NCI-H446 treated with DMSO at 0.1 percent for 48 hours (cell line): ENCODE measurements at regions not wholly inside any gene's neighbourhood (a gene's known extent, or its start where the extent isn't known, plus 50 kb on each side); places are given as distances from the start of the nearest gene placed in this dataset.
"Not testable (repeated sequence)": the region's sequence is repeated elsewhere in the genome, so short reads cannot be mapped to it uniquely, and the experiment has no call there.

ENCODE experiments used
- DNase-seq: peaks from one replicate; lab custom pipeline; 2025; lab: John Stamatoyannopoulos, UW

DNA sequence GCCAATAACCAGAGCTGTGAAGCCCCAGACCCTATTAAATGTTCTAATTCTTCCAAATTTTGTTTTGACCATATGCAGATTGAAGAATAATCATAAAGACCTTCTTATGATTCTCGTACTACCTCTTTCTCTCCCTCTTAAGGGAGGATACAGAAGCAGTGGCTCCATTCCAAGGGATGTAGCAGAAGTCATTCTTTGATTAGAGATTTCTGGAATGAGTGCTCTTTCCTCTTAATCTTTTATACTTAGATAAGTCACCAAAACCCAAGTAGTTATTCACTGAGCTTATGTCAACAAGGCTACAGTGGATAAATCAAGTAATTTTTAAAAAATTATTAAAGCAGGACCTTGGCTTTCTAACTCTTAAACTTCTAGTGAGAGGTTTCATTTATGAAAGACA is 266.0 kb upstream of the STXBP5 start:
- DNase-seq, result no peak

DNA sequence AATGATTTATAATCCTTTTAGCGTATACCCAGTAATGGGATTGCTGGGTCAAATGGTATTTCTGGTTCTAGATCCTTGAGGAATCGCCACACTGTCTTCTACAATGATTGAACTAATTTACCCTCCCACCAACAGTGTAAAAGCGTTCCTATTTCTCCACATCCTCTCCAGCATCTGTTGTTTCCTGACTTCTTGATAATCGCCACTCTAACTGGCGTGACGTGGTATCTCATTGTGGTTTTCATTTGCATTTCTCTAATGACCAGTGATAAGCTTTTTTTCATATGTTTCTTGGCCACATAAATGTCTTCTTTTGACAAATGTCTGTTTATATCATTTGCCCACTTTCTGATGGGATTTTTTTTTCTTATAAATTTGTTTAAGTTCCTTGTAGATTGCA is 264.8 kb upstream of the STXBP5 start:
- not testable (repeated sequence) for DNase-seq

DNA sequence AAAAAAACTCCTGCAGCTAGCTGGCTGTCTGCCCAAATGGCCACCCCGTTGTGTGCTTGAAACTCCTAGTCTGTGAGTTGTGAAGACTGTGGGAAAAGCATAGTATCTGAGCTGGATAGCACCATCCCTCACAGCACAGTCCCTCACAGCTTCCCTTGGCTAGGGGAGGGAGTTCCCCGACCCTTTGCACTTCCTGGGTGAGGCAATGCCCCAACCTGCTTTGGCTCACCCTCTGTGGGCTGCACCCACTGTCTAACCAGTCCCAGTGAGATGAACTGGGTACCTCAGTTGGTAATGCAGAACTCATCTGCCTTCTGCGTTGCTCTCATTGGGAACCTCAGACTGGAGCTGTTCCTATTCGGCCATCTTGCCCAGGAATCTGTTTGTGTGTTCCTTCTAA is 260.6 kb upstream of the STXBP5 start:
- DNase-seq, result no peak

DNA sequence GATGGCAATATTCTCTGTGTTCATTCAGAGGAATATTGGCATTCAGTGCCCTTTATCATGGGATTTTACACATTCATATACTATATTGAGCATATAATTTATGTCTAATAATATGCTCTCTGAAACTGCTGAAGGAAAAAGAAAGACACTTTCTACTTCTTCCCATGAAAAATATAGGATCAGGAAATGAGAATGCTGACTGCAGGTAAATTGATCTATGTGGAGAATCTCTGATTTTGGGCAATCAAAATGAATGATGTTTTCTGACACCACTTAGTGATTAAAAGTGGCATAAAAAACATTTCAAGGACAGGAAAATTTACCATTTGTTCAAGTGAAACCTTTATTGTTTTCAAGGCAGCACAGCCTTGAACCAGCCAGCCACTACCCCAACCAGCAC is 260.1 kb upstream of the STXBP5 start:
- no peak for DNase-seq

DNA sequence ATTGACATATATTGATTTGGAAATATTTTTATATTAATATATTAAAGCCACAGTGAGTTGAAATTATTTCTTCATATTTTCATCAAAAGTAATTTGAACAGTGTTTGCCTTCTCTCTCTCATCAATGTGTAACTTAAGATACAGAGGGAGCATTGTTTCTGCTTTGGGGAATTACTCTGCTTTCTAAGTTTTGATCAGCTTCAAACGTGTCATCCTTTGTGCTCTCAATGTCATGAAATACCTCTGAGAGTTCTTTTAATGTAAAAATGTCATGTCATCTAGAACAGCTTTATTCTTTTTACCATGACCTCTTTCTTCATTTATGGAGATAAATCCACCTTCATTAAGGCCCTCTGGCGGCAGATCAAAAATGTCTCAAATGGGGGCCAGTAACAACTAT is 259.4 kb upstream of the STXBP5 start:
- DNase-seq, result no peak

DNA sequence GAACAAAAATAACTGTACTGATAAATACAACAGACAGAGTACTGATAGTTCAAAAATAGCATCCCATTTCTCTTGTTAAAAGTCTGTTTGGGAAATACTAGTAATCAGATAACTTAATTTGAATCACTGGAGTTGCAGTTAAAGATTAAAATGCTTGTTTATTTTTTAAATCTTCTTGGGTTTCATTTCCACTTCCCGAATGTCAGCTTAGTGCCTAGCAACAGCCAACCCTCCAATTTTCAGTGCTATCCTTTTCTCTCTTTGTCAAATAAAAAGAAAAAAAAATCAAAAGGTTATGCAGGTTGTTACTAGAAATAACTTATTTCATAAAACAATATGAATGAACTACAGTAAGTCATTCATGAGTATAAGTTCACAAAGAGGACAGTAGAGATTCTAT is 257.7 kb upstream of the STXBP5 start:
- no peak for DNase-seq

DNA sequence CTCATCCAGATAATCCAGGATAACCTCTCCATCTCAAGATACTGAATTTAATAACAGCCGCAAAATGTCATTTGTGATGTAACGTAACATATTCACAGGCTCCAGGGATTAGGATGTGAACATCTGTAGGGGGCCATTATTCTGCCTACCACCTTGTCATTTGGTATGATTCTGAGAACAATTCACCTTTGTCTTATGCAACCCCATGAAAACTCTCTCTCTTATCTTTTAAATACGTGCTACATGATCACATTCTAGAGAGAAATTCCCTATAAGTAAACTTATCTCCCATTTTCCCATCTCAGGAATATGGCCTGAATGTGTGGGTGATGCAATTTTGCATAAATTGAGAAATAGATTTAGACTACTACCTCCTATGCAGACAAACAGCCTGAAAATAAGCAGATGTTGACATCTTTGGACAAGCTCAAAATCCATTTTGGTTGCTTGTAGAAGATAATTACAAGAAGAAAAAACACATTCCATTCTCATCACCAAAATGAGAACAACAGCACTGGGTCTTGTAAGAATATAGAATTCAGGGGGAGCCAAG is 255.4 kb upstream of the STXBP5 start:
- DNase-seq, result no peak

DNA sequence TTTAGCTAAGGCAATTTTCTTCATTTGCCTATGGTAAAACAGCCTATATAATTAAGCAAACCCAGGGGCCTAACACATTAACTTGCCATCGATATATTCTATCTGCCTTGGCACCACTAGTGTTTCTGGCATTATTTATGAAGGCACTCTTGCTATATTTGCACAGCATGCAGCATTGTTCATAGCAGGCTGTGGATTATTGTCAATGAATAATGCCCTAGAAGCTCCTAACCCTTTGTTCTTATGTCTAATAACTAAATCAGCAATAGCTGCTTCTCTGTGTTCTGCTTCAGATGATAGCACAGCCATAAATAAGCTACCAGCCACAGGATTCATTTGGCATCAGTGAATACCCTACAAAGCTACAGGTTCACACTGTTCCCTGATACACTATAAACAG is 254.8 kb upstream of the STXBP5 start:
- no peak for DNase-seq

DNA sequence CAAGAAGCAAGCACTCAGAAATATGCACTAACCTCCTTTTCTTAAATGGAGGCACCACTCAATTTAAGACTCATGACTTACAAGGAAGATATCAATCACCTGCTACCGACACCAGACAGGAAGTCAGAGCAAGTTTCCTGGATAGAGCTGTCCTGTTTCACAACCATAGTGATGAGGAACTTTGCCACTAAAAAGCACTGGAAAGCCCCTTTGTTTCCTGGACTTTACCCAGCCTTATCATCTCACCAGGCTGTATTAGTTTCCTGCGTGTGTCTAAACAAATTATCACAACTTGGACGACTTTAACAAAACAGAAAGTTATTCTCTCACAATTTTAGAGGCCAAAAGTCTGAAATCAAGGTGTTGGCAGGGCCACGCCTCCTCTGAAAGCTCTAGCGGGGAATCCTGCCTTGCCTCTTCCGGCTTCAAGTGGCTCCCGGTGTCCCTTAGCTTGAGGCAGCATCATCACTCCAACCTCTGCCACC is 253.8 kb upstream of the STXBP5 start:
- DNase-seq, result no peak

DNA sequence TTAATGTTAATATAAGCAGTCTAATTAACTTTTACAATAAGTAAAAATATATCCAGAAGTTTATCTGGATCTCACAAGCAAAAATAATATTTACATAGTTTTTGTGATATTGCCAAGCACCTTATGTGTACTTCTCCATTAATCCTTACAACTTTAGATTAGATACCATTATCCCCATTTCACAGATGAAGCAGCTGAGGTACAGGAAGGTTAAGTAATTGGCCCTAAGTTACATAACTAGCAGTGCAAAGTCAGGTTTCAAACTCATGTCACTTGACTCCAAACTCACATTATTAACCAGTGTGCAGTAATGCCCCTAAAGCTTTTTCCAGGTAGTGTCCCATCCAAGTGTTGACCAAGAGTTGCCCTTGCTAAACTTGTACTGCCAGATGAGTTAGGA is 248.6 kb upstream of the STXBP5 start:
- DNase-seq, result no peak

DNA sequence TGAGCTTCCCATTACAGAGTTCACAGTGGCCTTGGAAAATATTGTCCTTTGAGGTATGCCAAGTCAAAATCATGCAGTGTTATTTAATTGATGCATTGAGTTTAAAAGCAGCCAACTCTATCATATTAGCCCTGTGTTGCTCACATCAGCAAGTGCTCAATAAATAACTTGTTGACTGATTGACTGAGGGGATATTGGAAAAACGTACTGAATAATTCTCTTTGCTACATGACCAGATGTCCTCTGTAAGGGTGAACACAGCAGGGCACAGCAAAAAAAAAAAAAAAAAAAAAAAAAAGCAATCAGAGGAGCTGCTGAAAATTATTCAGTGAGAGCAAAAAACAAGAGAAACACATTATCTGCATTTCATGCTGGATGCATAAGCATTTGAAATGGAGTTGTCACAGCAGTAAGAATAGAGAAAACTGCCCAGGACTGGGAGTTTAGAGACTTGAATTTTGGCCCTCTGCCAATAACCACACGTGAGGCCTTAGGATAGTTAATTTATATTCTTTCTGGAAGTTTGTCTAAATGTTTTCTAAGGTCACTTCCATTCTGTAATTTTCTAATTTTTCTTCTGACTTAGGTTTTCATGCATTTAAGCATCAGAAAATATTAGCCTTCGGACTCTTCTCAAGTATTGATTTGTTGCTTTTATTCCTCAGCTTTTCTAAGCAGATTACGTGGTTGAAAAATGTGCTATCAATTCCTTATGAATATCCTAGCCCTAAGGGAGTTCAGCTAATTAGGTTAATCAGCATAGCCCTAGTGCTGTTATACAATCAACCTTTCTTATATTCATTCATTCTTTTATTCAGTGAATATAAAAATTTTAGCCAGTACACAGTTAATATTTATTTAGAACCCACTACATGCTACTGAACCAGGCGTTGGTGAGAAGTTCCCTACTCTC is 246.8 kb upstream of the STXBP5 start:
- peak; percentile 55 for DNase-seq

DNA sequence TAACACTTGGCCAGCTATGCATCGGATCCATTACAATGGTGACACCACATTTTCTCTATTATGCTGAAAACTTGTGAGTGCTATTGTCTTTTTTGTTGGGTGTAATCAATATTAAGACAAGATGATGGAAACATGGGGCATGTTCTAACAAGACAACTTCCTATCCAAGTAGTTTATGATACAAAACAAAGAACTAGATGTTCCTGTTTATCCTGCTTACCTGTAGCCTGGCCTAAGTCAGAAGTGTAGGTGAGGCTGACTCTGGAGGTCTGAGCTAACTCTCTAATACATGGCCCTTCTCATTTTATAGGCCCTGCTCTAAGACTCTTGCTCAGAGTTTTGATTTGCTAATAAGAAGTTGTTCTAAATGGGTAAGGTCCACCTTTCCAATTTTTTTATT is 242.4 kb upstream of the STXBP5 start:
- no peak for DNase-seq

DNA sequence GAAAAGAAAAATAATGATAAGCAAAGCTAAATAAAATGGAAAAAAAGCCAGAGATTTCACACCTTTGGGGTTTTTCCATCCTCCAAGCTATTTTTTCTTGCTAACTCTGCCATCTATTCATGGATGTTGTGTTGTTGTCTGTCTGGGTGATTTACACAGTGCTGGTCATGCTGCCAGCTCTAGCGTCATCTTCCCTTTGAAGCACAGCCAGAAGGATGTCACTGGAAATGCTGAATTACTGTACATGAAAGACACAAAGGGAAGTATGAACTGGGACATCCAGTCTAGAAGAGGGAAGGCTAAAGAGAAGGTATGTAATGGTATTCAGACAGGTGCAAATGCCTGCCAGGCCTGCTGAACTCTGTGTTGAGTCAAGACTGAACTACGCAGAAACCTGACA is 241.9 kb upstream of the STXBP5 start:
- DNase-seq, result peak; percentile 43

DNA sequence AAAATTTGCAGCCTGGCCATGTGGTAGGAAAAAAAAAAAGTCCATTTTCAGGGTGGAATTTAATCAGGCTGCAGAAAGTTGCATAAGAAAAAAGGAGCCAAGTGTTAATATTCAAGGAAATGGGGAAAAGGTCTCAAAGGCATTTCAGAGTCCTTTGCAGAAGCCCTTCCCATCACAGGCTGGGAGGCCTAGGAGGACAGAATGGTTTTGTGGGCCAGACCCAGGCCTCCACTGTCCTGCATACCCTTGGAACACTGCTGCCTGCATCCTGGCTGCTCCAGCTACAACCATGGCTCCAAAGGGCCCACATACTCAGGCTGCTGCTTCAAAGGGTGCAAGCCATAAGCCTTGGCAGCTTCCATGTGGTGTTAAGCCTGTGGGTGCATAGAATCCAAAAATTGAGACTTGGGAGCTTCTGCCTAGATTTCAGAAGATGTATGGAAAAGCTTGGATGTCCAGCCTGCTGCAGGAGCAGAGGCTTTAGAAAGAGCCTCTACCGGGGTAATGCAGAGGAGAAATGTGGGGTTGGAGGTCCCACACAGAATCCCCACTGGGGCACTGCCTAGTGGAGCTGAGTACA is 239.0 kb upstream of the STXBP5 start:
- no peak for DNase-seq

DNA sequence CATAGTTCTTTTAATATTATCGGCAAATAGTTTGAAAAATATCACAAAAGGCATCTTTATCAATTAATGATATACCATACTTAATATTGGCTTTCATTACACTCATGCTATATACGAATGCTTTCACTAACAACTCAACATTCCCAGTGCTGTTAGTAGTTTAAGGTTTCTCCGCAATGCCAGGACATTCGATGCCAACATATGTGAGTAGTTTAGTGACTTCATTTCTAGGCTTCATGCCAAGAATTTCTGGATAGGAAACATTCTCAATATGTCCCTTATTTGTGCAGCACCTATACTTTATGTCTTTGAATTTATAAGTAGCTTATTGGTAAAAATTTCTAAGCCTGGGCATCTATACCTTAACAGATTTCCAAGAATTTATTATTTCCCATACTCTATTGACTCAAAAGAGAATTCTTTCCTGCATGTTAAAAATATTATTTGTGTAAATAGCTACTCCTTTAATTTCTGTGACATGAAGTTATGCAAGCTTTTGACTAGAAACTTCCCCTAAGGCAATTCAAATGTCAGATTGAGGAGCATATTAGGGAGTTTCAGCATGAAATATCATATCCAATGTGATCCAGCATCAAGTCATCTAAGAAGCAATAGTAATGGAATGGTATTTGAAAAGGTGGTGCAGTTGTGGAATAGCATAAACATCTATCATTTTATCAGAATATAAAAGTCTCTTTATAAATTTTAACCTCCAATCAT is 236.0 kb upstream of the STXBP5 start:
- peak; percentile 88 for DNase-seq

DNA sequence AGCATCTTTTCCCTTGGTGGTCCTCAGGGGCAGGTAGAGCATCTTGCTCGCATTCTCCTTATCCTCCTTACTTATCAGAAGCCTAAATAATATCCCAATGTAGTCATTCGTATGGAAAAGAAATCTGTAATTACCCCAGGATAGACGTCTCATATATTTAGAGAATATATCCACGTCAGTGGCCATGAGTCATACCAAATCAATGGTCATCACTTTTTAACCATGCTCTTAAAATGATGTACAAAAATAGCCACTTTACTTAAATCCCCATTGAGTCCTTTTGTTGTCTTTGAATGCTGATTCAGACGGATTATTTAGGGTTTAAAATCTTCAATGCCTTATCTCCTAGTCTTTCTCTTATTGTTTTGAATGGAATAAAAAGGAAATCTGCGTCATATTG is 231.7 kb upstream of the STXBP5 start:
- DNase-seq, result no peak

DNA sequence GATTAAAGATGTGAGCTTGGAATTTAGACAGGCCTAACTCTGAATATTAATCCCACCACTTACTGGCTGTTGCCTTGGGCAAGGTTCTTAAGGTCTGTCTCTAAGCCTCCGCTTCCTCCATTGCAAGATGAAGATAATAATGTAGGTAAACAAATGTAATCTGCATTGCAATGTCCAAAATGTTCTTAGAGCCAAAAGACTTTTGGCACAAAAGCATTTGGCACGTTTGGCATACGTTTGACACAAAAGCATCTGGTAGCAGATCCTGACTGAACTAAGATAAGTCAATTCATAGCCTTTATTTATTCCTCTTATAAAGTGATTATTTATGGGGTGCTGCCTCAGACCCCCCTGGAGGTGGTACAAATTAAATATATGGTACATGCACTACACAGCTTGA is 229.9 kb upstream of the STXBP5 start:
- DNase-seq, result peak; percentile 24

DNA sequence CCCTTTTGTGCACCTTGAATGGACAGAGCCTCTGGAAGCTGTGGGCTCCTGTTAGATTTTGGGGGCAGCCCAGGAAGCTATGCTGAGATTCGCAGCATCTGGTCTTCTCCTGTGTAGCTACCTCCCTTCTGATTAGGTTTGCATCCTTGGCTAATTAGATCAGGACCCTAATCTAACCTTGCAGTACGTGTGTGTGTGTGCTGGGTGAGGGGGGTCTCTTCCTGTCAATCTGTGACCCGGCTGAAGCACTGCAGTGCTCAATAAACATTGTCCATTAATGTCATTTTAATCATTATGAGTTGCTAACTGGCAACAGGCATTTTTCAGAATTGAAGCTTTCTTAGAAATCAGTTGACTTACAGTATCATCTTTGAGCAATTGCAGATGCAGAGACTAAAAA is 229.1 kb upstream of the STXBP5 start:
- DNase-seq, result no peak

DNA sequence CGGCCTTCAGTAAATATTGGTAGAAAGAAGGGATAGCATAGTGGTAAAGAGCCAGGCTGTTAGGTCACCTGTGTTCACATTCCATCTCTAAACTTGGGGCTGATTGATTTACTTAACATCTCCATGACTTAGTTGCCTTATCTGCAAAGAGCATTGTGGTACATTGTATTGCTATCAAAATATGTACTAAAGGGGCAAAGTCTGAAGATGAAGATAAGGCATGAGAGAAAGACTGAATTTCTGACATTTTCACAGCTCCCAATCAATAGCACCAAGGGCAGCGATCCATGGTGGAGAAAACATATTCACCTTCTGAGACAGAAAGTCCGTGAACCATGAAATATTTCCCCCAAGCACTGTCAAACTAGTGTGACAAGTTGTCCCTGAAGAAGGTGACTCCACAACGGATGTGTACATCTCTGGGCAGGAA is 223.3 kb upstream of the STXBP5 start:
- DNase-seq, result no peak

DNA sequence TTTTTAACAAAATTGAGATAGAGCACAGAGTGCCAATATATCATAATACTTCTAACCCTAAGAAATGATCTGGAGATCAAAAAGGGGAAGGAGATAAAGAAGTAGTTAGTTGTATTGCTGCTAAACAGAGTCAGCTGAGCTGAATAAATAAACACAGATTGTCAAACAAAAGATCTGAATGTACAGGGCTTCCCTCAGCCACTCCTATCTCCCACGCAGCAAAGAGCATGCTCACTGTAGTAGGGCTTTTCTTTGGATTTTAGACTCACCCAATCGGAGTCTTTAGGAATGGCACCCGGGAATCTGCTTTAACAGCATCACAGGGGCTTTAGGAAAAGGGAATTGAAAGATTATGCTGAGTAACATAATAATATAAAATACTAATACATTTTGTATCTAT is 222.2 kb upstream of the STXBP5 start:
- no peak for DNase-seq

DNA sequence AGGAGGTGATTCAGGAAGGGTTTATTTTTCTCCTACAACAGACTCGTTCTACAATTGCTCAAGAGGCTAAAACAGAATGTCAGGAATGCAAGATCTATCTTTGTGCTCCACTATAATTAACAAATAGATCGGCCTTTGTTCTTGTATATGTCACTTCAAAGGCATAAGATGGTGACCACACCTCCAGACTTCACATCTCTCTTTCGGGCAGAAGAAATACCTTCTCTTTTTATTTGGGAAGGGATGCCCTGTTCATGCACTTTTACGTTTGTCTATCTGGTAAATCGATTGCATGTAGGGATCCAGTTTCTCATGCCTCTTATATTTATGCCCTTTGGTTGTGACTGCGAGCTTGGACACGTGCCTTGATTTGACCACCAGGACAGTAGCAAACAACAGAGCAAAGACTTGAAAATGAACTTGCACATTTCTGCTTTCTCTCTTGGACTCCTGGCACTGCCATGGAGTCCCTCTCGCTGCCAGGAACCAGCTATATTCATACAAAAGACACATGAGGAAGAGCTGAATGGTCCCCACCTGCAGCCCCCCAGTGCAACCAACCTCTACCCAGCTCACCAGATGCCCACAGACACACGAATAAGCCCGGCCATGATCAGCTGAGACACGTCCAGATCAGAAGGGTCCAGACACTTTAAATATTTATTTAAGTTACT is 219.8 kb upstream of the STXBP5 start:
- no peak for DNase-seq

DNA sequence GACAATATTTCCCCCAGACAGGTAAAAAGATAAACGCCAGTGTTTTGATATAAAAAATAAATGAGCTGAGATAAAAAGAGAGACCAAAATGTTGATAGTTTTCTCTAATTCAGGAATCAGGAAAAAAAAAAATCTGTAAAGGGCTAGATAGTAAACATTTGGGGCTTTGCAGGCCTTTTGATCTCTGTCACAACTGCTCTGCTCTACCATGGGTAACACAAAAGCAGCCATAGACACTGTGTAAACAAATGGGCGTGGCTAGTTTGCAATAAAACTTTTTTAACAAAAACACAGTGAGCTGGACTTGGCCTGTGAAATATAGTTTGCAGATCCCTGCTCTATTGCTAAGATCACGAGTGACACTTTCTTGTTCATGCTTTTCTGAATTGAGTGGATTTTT is 219.1 kb upstream of the STXBP5 start:
- no peak for DNase-seq
